HEK293 (cell line): ENCODE measurements at regions not wholly inside any gene's neighbourhood (a gene's known extent, or its start where the extent isn't known, plus 50 kb on each side); places are given as distances from the start of the nearest gene placed in this dataset.

Experiments used
- CTCF ChIA-PET: fragments of 350-600 bp; formaldehyde crosslinking; extraction: SDS; loops from one replicate; lab custom pipeline; 2021; ENCODE audit warnings: antibody characterized with exemption; lab: Yijun Ruan, JAX
- POLR2A ChIA-PET: fragments of 300-600 bp; formaldehyde crosslinking; extraction: SDS; loops from one replicate; lab custom pipeline; 2020; ENCODE audit warnings: antibody characterized with exemption, inconsistent platforms; lab: Yijun Ruan, JAX
- H3K27ac ChIP-seq: fragments of 200-500 bp; sonication (Bioruptor generic); 2 replicates; pipeline ENCODE4 v1.5.1; 2014; ENCODE audit warnings: low read depth, low read length, control low read depth, inconsistent platforms; ENCODE audit errors: extremely low read depth
- H3K36me3 ChIP-seq, 2 experiments: fragments of 200-500 bp in 1 of 2; sonication (Bioruptor generic) in 1 of 2; 1 replicate in 1 of 2; 2 replicates in 1 of 2; pipeline ENCODE4 v1.5.1; 2014 to 2017; ENCODE audit warnings: inconsistent platforms in 2 of 2, low read length in 2 of 2; ENCODE audit not compliant: control insufficient read depth in 2 of 2, insufficient read depth in 1 of 2
- H3K4me1 ChIP-seq: fragments of 200-500 bp; sonication (Bioruptor generic); 2 replicates; pipeline ENCODE4 v1.5.1; 2014; ENCODE audit warnings: mild to moderate bottlenecking, low read length, inconsistent platforms; ENCODE audit not compliant: control insufficient read depth, insufficient read depth
- H3K4me3 ChIP-seq: 2 replicates; pipeline ENCODE4 v1.5.1; 2011; ENCODE audit warnings: low read depth, mild to moderate bottlenecking, control low read depth, low read length, moderate library complexity
- H3K9me3 ChIP-seq: fragments of 200-500 bp; sonication (Bioruptor generic); 2 replicates; pipeline ENCODE4 v1.5.1; 2014; ENCODE audit warnings: low read depth, low read length, inconsistent platforms; ENCODE audit not compliant: control insufficient read depth, insufficient read depth
- GLI2 ChIP-seq: fragments of 450-650 bp; formaldehyde crosslinking; IDR thresholded peaks from 2 replicates; pipeline ENCODE4; 2017; ENCODE audit warnings: missing biosample characterization, missing genetic modification characterization, low read depth, borderline replicate concordance
- INSM2 ChIP-seq: fragments of 450-650 bp; formaldehyde crosslinking; IDR thresholded peaks from 2 replicates; pipeline ENCODE4 v1.5.1; 2016; ENCODE audit warnings: missing biosample characterization, missing genetic modification characterization
- KLF1 ChIP-seq: fragments of 450-650 bp; formaldehyde crosslinking; IDR thresholded peaks from 2 replicates; pipeline ENCODE4 v1.5.1; 2016; ENCODE audit warnings: missing biosample characterization, missing genetic modification characterization
- KLF10 ChIP-seq: fragments of 450-650 bp; IDR thresholded peaks from 2 replicates; pipeline ENCODE4 v1.5.1; 2018; ENCODE audit warnings: missing biosample characterization, mild to moderate bottlenecking, missing genetic modification characterization
- KLF8 ChIP-seq: fragments of 450-650 bp; formaldehyde crosslinking; IDR thresholded peaks from 2 replicates; pipeline ENCODE4 v1.5.1; 2016; ENCODE audit warnings: missing biosample characterization, missing genetic modification characterization
- REST ChIP-seq: fragments of 450-650 bp; formaldehyde crosslinking; IDR thresholded peaks from 2 replicates; pipeline ENCODE4 v1.5.1; 2016; ENCODE audit warnings: missing biosample characterization, missing genetic modification characterization
- SCRT1 ChIP-seq: fragments of 450-650 bp; formaldehyde crosslinking; IDR thresholded peaks from 2 replicates; pipeline ENCODE4 v1.5.1; 2016; ENCODE audit warnings: missing biosample characterization, missing genetic modification characterization, borderline replicate concordance
- TRIM28 ChIP-seq: IDR thresholded peaks from 2 replicates; pipeline ENCODE4 v1.6.1; 2011; ENCODE audit warnings: low read length, control low read depth, borderline replicate concordance
- ZBTB10 ChIP-seq: fragments of 450-650 bp; formaldehyde crosslinking; IDR thresholded peaks from 2 replicates; pipeline ENCODE4 v1.5.1; 2016; ENCODE audit warnings: missing biosample characterization, missing genetic modification characterization
- ZBTB17 ChIP-seq: fragments of 450-650 bp; formaldehyde crosslinking; IDR thresholded peaks from 2 replicates; pipeline ENCODE4 v1.5.1; 2016; ENCODE audit warnings: missing biosample characterization, missing genetic modification characterization
- ZNF169 ChIP-seq: fragments of 450-650 bp; formaldehyde crosslinking; IDR thresholded peaks from 2 replicates; pipeline ENCODE4 v1.5.1; 2016; ENCODE audit warnings: missing biosample characterization, missing genetic modification characterization
- ZNF513 ChIP-seq: fragments of 450-650 bp; IDR thresholded peaks from 2 replicates; pipeline ENCODE4 v1.5.1; 2018; ENCODE audit warnings: missing biosample characterization, missing genetic modification characterization
- ZNF555 ChIP-seq: fragments of 450-650 bp; formaldehyde crosslinking; conservative IDR thresholded peaks from 2 replicates; pipeline ENCODE4 v1.5.1; 2017; ENCODE audit warnings: missing biosample characterization, mild to moderate bottlenecking, missing genetic modification characterization, inconsistent platforms
- ZNF610 ChIP-seq: fragments of 450-650 bp; formaldehyde crosslinking; IDR thresholded peaks from 2 replicates; pipeline ENCODE4 v1.5.1; 2016; ENCODE audit warnings: missing biosample characterization, missing genetic modification characterization, borderline replicate concordance
- ZNF621 ChIP-seq: fragments of 450-650 bp; formaldehyde crosslinking; IDR thresholded peaks from 2 replicates; pipeline ENCODE4 v1.5.1; 2017; ENCODE audit warnings: missing biosample characterization, missing genetic modification characterization
- ZNF629 ChIP-seq: fragments of 450-650 bp; formaldehyde crosslinking; IDR thresholded peaks from 2 replicates; pipeline ENCODE4 v1.5.1; 2017; ENCODE audit warnings: missing biosample characterization, missing genetic modification characterization
- ZNF660 ChIP-seq: fragments of 450-650 bp; IDR thresholded peaks from 2 replicates; pipeline ENCODE4 v1.5.1; 2018; ENCODE audit warnings: missing biosample characterization, mild to moderate bottlenecking, missing genetic modification characterization
- ZNF664 ChIP-seq: fragments of 450-650 bp; formaldehyde crosslinking; IDR thresholded peaks from 2 replicates; pipeline ENCODE4 v1.5.1; 2016; ENCODE audit warnings: missing biosample characterization, missing genetic modification characterization

GRCh38 chr14:53784688-53785087, 171.9 kb downstream of the BMP4 start:
- TF ChIP-seq REST (tag by site-specific recombination) (no peak), TRIM28 (0 out of 2 replicates have a peak, but pooled peaks have one; percentile 29)

GRCh38 chr14:53783256-53783655, 173.4 kb downstream of the BMP4 start:
- TF ChIP-seq ZNF555 (tag by site-specific recombination) = no peak
- TF ChIP-seq KLF8 (tag by site-specific recombination) = no peak
- no peak for TF ChIP-seq GLI2 (tag by site-specific recombination)
- TF ChIP-seq ZNF621 = no peak
- TF ChIP-seq KLF10 = no peak
- TF ChIP-seq ZNF610 (tag by site-specific recombination) = no peak
- no peak for TF ChIP-seq ZBTB10
- no peak for TF ChIP-seq ZBTB17
- TF ChIP-seq ZNF660 (tag by site-specific recombination) = no peak
- TF ChIP-seq INSM2 (tag by site-specific recombination) = no peak
- no peak for TF ChIP-seq ZNF629
- no peak for TF ChIP-seq ZNF664 (tag by site-specific recombination)
- no peak for TF ChIP-seq KLF1 (tag by site-specific recombination)
- no peak for TF ChIP-seq ZNF513 (tag by site-specific recombination)
- no peak for TF ChIP-seq ZNF169
- no peak for TF ChIP-seq SCRT1 (tag by site-specific recombination)
- no peaks in the 10 kb centered on the region for H3K9me3 ChIP-seq
- H3K4me3 ChIP-seq = no peak overlapping the region
- POLR2A ChIA-PET = no interaction called here
- CTCF ChIA-PET = no interaction called here
- H3K4me1 ChIP-seq = peaks cover 2% of the 10 kb centered on the region; the same call in 1 of the 2 replicates
- H3K27ac ChIP-seq = no peak overlapping the region
- H3K36me3 ChIP-seq = no peaks in the 10 kb centered on the region

More at GRCh38 chr14:53784688-53785087, 171.9 kb downstream of the BMP4 start:
- Histone ChIP-seq H3K36me3 (no peaks in the 10 kb centered on the region), H3K27ac (no peak overlapping the region), H3K4me3 (no peak overlapping the region), H3K9me3 (no peaks in the 10 kb centered on the region), H3K4me1 (no peaks in the 10 kb centered on the region)
- ChIA-PET CTCF (no interaction called here), POLR2A (no interaction called here)
